K562 (cell line): ENCODE measurements at regions not wholly inside any gene's neighbourhood (a gene's known extent, or its start where the extent isn't known, plus 50 kb on each side); places are given as distances from the start of the nearest gene placed in this dataset.

ENCODE experiments used
- NR0B1 ChIP-seq: fragments of 450-650 bp; IDR thresholded peaks from one replicate; pipeline ENCODE4 v1.6.1; 2018; ENCODE audit warnings: mild to moderate bottlenecking, moderate library complexity; ENCODE audit not compliant: partially characterized antibody
- RFX1 ChIP-seq: fragments of 450-650 bp; IDR thresholded peaks from 2 replicates; pipeline ENCODE4 v1.6.1; 2016; ENCODE audit warnings: mild to moderate bottlenecking, moderate library complexity

DNA sequence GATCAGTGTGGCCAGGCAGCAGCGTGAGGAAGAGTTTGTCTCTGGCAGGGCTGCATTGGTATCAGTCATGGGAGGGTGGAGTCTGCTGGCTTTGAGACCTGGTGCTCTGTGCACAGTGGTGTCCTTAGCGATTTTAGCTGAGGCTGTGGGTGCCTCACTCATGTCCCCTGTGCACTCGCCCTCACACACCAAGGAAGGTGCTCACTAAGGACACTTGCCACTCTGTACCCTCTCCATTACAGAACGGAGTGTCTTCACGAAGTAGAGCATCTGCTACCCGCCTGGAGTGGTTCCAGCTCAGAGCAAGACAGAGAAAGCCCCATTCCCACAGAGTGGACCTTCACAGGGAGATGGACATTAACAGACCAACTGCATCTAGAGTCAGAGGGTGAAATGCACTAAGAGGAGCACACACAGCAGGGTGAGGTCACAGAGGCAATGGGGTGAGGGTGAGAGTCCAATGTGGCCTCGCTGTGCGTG lies 117.9 kb downstream of the MATN1 start:
- TF ChIP-seq RFX1 = no peak
- no peak for TF ChIP-seq NR0B1
